ENCODE measurements at regions not wholly inside any gene's neighbourhood (a gene's known extent, or its start where the extent isn't known, plus 50 kb on each side); places are given as distances from the start of the nearest gene placed in this dataset.

DNA sequence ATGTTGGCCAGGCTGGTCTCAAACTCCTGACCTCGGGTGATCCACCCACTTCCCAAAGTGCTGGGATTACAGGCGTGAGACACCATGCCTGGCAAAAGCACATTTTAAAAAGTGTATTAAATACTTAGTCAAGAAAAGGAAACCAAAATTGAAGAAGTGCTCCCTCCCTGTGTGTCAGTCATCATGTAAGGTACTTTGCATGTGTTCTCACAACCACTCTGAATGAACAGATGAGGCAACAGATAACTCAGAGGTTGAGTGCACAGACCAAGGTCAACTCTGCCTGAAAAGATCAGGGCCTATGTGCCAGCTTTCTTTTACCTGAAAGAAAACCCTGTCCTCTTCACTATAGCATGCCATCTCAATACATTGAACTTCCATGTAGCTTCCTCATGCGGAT is 289.7 kb downstream of the MRPS30 start:
- no peak overlapping the region for H3K4me3 Mint-ChIP-seq (ENCODE audit: unreplicated experiment)
- DNase-seq (ENCODE audit: low spot score) = no peak
- peaks cover 4% of the 10 kb centered on the region for H3K9me3 Mint-ChIP-seq (ENCODE audit: low read depth)
- H3K27me3 Mint-ChIP-seq (ENCODE audit: low read depth) = peaks cover 2% of the 10 kb centered on the region
- TF ChIP-seq, protein P1, sequence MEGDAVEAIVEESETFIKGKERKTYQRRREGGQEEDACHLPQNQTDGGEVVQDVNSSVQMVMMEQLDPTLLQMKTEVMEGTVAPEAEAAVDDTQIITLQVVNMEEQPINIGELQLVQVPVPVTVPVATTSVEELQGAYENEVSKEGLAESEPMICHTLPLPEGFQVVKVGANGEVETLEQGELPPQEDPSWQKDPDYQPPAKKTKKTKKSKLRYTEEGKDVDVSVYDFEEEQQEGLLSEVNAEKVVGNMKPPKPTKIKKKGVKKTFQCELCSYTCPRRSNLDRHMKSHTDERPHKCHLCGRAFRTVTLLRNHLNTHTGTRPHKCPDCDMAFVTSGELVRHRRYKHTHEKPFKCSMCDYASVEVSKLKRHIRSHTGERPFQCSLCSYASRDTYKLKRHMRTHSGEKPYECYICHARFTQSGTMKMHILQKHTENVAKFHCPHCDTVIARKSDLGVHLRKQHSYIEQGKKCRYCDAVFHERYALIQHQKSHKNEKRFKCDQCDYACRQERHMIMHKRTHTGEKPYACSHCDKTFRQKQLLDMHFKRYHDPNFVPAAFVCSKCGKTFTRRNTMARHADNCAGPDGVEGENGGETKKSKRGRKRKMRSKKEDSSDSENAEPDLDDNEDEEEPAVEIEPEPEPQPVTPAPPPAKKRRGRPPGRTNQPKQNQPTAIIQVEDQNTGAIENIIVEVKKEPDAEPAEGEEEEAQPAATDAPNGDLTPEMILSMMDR (IDR thresholded peaks at IDR 0.05) = no peak
- H3K27ac Mint-ChIP-seq (ENCODE audit: unreplicated experiment) = no peak overlapping the region
- no peaks in the 10 kb centered on the region for H3K36me3 Mint-ChIP-seq (ENCODE audit: low read depth)
- H3K4me1 Mint-ChIP-seq (ENCODE audit: low read depth) = no peaks in the 10 kb centered on the region

DNA sequence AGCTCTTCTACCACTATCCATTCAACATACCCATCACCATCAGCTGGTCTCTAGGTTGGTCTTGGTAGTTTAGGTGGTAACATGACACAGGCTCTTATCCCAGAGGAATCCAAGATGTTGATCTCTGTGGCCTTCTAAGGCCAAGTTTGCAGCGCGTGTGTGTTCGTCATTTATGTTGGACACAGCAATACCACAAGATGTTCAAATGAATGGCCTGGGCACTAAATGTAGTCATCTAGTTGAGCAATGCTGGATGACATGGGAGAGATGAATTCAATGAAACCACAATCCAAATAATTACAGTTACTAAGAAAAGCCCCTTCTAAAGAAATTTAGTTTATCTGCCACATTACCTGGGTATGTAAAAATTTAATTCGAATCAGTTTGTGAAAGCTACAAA is 292.4 kb downstream of the MRPS30 start:
- TF ChIP-seq, protein P1 (IDR thresholded peaks at IDR 0.05) = no peak
- Mint-ChIP-seq H3K27ac (ENCODE audit: unreplicated experiment) (no peak overlapping the region), H3K9me3 (ENCODE audit: low read depth) (peaks cover 4% of the 10 kb centered on the region), H3K36me3 (ENCODE audit: low read depth) (no peaks in the 10 kb centered on the region), H3K4me1 (ENCODE audit: low read depth) (no peaks in the 10 kb centered on the region), H3K4me3 (ENCODE audit: unreplicated experiment) (no peak overlapping the region), H3K27me3 (ENCODE audit: low read depth) (peaks cover 2% of the 10 kb centered on the region)
- DNase-seq (ENCODE audit: low spot score) = no peak

DNA sequence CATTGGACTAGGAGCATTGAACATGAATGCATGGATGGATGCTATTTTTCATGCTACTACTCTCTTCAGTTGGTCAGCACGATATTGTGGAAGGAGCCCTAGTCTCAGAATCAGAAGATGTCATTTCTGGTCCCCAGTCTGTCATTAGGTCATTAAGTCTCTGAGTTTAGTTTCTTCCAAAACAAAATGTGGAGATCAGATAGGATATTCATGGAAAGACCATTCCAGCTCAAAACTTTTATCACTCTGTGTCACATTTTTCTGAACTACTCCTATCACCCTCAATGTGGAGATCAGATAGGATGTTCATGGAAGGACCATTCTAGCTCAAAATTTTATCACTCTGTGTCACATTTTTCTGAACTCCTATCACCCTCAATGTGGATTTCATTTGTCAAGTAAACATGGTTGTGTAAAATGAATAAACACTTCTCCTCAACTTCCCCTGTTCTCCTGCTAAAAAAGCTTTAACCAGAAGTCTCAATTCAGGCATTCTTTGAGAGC is 296.8 kb downstream of the MRPS30 start:
- no peak for DNase-seq (ENCODE audit: low spot score)
- H3K36me3 Mint-ChIP-seq (ENCODE audit: low read depth) = no peaks in the 10 kb centered on the region
- H3K9me3 Mint-ChIP-seq (ENCODE audit: low read depth) = peaks cover 7% of the 10 kb centered on the region
- TF ChIP-seq, protein P1 (IDR thresholded peaks at IDR 0.05) = no peak
- H3K4me3 Mint-ChIP-seq (ENCODE audit: unreplicated experiment) = no peak overlapping the region
- no peak overlapping the region for H3K27ac Mint-ChIP-seq (ENCODE audit: unreplicated experiment)
- no peaks in the 10 kb centered on the region for H3K4me1 Mint-ChIP-seq (ENCODE audit: low read depth)
- H3K27me3 Mint-ChIP-seq (ENCODE audit: low read depth) = peaks cover 2% of the 10 kb centered on the region

DNA sequence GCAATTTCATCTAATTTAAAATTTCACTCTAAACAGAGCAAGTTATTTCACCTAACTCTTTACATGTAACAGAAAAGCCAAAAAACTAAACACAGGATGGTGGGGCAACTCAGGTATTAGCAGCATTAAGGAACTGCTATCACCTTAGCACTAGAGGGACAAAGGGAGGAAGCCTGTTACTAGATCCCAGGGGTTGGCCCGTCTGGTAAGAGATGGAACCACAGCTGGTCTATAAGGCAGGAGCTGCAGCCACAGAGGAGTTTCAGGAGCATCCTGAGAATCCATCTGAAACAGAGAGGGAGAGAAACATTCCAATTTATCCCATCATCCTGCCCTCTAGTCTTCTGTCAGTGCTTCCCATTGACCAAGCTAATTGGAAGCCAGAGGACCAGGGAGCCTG is 300.3 kb downstream of the MRPS30 start:
- H3K4me1 Mint-ChIP-seq (ENCODE audit: low read depth) = no peaks in the 10 kb centered on the region
- no peaks in the 10 kb centered on the region for H3K27me3 Mint-ChIP-seq (ENCODE audit: low read depth)
- no peak for DNase-seq (ENCODE audit: low spot score)
- H3K4me3 Mint-ChIP-seq (ENCODE audit: unreplicated experiment) = no peak overlapping the region
- H3K36me3 Mint-ChIP-seq (ENCODE audit: low read depth) = no peaks in the 10 kb centered on the region
- H3K9me3 Mint-ChIP-seq (ENCODE audit: low read depth) = peaks cover 4% of the 10 kb centered on the region
- TF ChIP-seq, protein P1 (IDR thresholded peaks at IDR 0.05) = no peak
- no peak overlapping the region for H3K27ac Mint-ChIP-seq (ENCODE audit: unreplicated experiment)

DNA sequence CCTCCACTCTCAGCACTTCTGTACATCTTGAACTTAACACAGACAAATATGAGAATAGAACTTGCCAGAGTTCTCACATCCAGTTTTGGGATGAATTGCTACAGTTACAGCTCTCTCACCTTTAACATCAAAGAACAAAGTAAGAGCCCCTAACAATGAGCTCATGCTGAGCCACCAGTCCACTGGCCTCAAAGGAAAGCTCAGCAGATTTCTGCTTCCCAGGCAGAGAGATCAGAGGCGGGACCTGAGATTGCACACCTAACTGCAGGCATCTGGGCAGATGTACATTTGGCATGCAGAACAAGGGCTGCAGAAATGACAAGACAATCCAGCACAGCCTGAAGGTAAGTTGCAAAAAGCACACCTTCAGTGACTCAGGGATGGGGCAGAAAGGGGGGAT is 300.9 kb downstream of the MRPS30 start:
- TF ChIP-seq, protein P1 (IDR thresholded peaks at IDR 0.05) = no peak
- H3K27me3 Mint-ChIP-seq (ENCODE audit: low read depth) = no peaks in the 10 kb centered on the region
- no peak overlapping the region for H3K4me3 Mint-ChIP-seq (ENCODE audit: unreplicated experiment)
- no peaks in the 10 kb centered on the region for H3K36me3 Mint-ChIP-seq (ENCODE audit: low read depth)
- no peak for DNase-seq (ENCODE audit: low spot score)
- no peak overlapping the region for H3K27ac Mint-ChIP-seq (ENCODE audit: unreplicated experiment)
- H3K4me1 Mint-ChIP-seq (ENCODE audit: low read depth) = no peaks in the 10 kb centered on the region
- peaks cover 4% of the 10 kb centered on the region for H3K9me3 Mint-ChIP-seq (ENCODE audit: low read depth)

Measured in chondrocyte (in vitro differentiated cells).